Spinal cord (tissue), 9 donors: ENCODE measurements at regions not wholly inside any gene's neighbourhood (a gene's known extent, or its start where the extent isn't known, plus 50 kb on each side); places are given as distances from the start of the nearest gene placed in this dataset.
"Not testable (repeated sequence)": the region's sequence is repeated elsewhere in the genome, so short reads cannot be mapped to it uniquely, and the experiment has no call there.

Source experiments
- DNase-seq, 6 donors: peaks; one replicate each; pipeline versions ENCODE4 v3.0.0 to v3.0.0-alpha.2; 2013 to 2015; ENCODE audit warnings: low spot score in 6 of 6, low read depth in 4 of 6
- H3K27ac ChIP-seq: one replicate; pipeline ENCODE4 v1.5.1; 2013; ENCODE audit warnings: low read depth, low read length, control low read depth
- H3K27me3 ChIP-seq: one replicate; pipeline ENCODE4 v1.6.1; 2013; ENCODE audit warnings: low read length; ENCODE audit not compliant: control insufficient read depth, insufficient read depth
- H3K36me3 ChIP-seq: one replicate; pipeline ENCODE4 v1.6.1; 2013; ENCODE audit warnings: low read length; ENCODE audit not compliant: control insufficient read depth, insufficient read depth
- H3K4me1 ChIP-seq: one replicate; pipeline ENCODE4 v1.6.1; 2013; ENCODE audit warnings: low read length; ENCODE audit not compliant: control insufficient read depth, insufficient read depth
- H3K4me3 ChIP-seq: one replicate; pipeline ENCODE4 v1.5.1; 2013; ENCODE audit warnings: low read depth, low read length, control low read depth
- H3K9me3 ChIP-seq: one replicate; pipeline ENCODE4 v1.6.1; 2013; ENCODE audit warnings: low read length; ENCODE audit not compliant: control insufficient read depth, insufficient read depth
- WGBS: methylation state at CpG from one replicate; pipeline ENCODE4 v1.1.5; 2013; ENCODE audit warnings: missing lambda C conversion rate; ENCODE audit not compliant: insufficient coverage; 5-methylcytosine and 5-hydroxymethylcytosine counted together
- donor health status: healthy.

DNA sequence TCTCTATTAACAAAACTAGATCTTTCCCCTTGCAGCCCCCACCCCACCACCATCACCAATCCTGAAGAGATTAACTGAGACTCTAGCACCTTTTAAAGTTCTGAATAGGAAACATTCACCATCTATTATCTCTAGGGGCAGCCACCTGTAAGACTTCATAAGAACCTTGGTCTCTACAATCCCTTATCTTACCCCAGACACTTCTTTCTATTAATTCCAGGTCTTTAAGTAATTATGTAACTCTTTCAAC, 180.2 kb upstream of the FBXL17 start:
- no peak overlapping the region for H3K4me3 ChIP-seq

DNA sequence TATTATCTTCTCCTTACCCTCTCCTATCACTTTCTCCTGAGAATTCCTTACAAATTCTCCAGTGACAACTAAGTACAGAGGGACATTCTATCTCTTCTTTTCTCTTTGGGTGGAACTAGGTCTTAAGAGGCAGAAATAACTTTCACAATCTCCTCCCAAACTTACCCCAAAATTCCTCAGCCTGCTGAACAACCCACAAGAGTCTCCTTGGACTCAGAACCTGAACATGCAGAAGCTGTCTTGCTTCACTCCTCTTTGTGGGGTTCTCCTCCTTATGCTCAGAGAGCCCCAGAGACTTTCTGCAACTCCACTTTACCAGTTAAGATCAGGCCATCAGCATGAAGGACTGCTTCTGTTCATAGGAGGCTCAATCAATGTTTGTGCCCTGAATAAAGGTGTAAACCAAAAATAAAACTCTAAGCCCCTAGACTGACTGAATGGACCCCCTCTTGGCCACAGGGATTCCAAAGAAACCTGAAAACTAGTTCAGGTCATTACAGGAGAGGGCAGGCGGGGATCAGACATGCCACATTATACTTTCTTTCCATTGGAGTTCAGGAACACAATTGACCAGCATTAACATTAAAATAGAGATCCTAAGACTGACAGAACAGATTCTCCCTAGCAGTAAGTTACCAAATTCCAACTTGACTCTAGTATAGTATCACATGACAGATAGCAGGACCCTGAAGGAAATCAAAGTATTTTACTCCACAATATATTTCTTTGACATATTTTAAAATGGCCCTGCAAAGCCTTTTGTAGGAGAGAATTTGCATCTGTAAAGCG, 179.7 kb upstream of the FBXL17 start:
- Histone ChIP-seq H3K36me3 (no peaks in the 10 kb centered on the region), H3K27me3 (no peaks in the 10 kb centered on the region), H3K9me3 (no peaks in the 10 kb centered on the region), H3K27ac (no peak overlapping the region), H3K4me1 (no peaks in the 10 kb centered on the region), H3K4me3 (no peak overlapping the region)
- DNase-seq = no peak
- 25% methylated on average over 1 of the region's 2 CpGs for WGBS

More for the DNA sequence above, 180.2 kb upstream of the FBXL17 start:
- no peaks in the 10 kb centered on the region for H3K9me3 ChIP-seq
- DNase-seq = no peak
- no peaks in the 10 kb centered on the region for H3K4me1 ChIP-seq
- no peaks in the 10 kb centered on the region for H3K27me3 ChIP-seq
- no peak overlapping the region for H3K27ac ChIP-seq
- no peaks in the 10 kb centered on the region for H3K36me3 ChIP-seq

DNA sequence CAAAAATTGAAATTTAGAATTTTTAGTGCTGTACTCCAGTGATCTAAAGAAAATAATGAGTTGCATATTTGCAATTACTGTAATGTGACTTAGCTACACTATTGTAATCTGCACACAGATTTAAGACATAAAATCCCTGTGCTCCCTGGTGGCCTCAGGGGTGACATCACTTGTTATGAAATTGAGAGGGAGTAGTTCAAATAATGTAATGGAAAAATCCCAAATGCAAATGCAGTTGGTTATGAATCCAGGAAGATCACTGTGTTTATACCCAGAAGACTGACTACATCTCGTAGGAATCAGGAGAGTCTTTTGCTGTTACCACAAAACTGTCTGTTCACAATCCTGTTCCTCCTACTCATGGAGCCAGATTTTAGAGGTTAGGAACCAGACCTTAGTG, 178.7 kb upstream of the FBXL17 start:
- Histone ChIP-seq H3K27me3 (no peaks in the 10 kb centered on the region), H3K36me3 (no peaks in the 10 kb centered on the region), H3K4me1 (no peaks in the 10 kb centered on the region), H3K27ac (no peak overlapping the region), H3K9me3 (no peaks in the 10 kb centered on the region), H3K4me3 (no peak overlapping the region)
- no CpG with 5 or more reads among the region's 1 CpG for WGBS
- DNase-seq = peak in 1 of 6 donors; percentile 44

DNA sequence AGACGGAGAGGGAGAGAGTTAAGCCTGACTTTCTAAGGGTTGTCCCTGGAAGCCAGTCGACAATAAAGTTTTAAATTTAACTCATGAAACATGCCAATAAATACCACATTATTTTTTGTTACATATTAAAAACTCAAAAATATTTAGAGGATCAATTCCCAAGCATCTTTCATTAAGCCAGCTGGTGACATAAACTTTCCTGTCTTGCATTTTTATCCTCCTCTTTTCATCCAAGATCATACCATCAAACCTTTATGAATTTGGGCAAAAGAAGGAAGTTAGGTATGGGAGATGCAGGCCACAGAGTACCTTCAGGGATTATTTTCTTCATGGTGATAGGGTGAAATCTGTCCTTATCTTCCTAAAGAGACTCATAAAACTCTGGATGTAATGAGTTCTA, 178.3 kb upstream of the FBXL17 start:
- H3K36me3 ChIP-seq = no peaks in the 10 kb centered on the region
- H3K27ac ChIP-seq = no peak overlapping the region
- no peaks in the 10 kb centered on the region for H3K4me1 ChIP-seq
- no CpG with 5 or more reads among the region's 2 CpGs for WGBS
- no peaks in the 10 kb centered on the region for H3K9me3 ChIP-seq
- no peaks in the 10 kb centered on the region for H3K27me3 ChIP-seq
- DNase-seq = no peak
- H3K4me3 ChIP-seq = no peak overlapping the region

DNA sequence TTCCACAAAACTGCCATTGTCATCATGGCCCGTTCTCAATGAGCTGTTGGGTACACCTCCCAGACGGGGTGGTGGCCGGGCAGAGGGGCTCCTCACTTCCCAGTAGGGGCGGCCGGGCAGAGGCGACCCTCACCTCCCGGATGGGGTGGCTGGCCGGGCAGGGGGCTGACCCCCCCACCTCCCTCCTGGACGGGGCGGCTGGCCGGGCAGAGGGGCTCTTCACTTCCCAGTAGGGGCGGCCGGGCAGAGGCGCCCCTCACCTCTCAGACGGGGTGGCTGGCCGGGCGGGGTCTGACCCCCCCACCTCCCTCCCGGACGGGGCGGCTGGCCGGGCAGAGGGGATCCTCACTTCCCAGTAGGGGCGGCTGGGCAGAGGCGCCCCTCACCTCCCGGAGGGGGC, 176.9 kb upstream of the FBXL17 start:
- WGBS = 98% methylated on average over 5 of the region's 24 CpGs
- H3K27ac ChIP-seq, H3K9me3 ChIP-seq: not testable (repeated sequence)

DNA sequence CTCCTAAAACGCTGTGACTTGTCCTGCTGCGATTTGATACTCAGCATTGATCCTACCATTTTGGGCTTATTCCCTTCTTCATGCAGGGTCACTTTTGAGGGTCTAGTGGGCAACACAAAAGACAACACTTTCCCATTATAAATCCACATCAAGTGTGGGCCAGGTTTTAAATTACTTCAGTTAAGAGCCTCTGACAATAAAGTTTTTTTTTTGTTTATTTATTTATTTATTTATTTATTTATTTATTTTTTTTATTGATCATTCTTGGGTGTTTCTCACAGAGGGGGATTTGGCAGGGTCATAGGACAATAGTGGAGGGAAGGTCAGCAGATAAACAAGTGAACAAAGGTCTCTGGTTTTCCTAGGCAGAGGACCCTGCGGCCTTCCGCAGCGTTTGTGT, 176.2 kb upstream of the FBXL17 start:
- not testable (repeated sequence) for DNase-seq, H3K9me3 ChIP-seq, H3K4me1 ChIP-seq, H3K36me3 ChIP-seq, H3K27ac ChIP-seq, H3K4me3 ChIP-seq, H3K27me3 ChIP-seq
- WGBS = 93% methylated on average over 2 of the region's 5 CpGs

More for the DNA sequence above, 176.9 kb upstream of the FBXL17 start:
- H3K4me1 ChIP-seq, H3K36me3 ChIP-seq, H3K27me3 ChIP-seq, DNase-seq, H3K4me3 ChIP-seq: not testable (repeated sequence)

DNA sequence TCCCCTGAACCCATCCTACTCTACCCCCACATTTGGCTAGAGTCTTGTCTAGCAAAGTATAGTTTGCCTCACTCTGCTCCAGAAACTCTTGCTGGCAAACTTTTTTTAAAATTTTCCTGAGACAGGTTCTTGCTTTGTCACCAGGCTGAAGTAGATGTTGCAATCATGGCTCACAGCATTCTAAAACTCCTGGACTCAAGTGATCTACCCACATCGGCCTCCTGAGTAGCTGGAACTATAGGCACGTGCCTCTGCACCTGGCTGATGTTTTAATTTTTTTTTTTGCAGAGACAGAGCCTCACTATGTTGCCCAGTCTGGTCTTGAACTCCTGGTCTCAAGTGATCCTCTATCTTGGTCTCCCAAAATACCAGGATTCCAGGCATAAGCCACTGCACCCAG, 175.8 kb upstream of the FBXL17 start:
- Histone ChIP-seq H3K4me1 (no peaks in the 10 kb centered on the region), H3K27ac (no peak overlapping the region), H3K27me3 (no peaks in the 10 kb centered on the region), H3K36me3 (no peaks in the 10 kb centered on the region), H3K9me3 (no peaks in the 10 kb centered on the region), H3K4me3 (no peak overlapping the region)
- WGBS = 89% methylated on average over 1 of the region's 2 CpGs
- no peak for DNase-seq

DNA sequence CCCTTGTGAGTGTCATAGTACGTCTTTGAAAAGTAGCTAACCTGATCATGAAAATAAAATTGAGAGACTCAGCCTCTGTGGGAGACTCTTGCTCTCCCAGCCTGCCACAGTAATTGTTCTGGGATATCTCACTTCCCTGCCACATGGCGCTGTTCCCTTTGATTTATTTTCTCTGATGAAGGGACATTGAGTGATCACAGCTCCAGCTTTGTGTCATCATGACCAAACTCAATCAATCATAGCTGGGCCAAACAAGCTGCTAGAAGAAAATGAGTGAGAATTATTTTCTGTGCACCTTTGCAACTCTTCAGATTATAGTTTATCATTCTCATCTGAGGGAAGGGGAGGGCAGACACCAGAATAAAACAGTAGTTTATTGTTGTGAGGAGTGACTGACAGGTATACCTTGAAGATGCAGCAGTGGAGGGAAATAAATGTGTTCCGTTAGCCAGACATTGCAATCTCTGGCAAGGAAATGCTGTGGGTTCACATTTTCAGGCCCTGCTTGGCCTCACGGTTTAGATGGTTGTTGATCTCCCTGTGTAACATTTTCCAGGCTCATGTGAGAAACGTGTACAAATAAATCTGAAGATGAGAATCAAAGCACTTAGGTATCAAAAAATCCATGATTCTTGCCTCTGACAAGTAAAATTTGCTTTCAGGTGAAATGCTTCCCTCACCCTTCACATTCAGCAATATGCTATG, 174.7 kb upstream of the FBXL17 start:
- H3K27ac ChIP-seq = no peak overlapping the region
- peak in 1 of 6 donors; percentile 50 for DNase-seq
- WGBS = 80% methylated on average over 1 of the region's 5 CpGs
- H3K4me1 ChIP-seq = no peaks in the 10 kb centered on the region
- no peaks in the 10 kb centered on the region for H3K9me3 ChIP-seq
- no peaks in the 10 kb centered on the region for H3K36me3 ChIP-seq
- no peaks in the 10 kb centered on the region for H3K27me3 ChIP-seq
- no peak overlapping the region for H3K4me3 ChIP-seq

DNA sequence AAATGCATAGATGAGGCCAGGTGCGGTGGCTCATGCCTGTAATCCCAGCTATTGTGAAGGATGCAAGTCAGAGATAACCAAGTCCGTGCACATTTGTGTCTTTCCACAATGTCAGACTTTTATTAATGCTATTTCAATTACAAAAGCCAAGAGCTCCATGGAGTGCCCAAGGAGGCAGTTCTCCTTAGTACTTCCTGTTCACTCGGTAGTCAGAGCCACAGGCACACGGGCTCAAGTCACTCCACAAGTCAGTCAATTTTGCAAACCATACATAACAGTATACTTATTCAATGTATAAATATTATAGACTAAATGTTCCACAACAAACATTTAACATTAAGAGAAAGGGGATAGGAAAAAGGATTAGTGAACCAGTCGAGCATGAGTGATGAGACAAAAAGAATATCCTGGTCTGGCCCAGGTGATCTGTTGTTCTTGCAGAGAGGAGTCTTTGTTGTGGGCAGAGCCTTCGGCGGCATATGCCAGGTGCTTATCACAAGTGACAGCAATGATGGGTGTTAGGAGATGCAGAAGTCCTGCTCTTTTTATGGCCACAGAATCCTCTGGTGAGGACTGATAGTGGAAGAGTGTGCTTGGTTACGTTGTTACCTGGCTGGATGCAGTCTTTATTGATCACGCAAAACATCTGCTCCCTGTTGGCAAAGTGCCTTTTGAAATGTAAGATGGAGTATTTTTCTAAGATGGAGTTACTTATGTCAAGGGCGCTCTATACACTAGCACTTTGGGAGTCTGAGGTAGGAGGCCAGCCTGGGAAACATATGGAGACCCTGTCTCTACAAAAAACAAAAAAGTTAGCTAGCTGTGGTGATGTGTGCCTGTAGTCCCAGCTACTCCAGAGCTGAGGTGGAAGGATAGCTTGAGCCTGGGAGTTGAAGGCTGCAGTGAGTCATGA, 167.0 kb upstream of the FBXL17 start:
- no peak for DNase-seq
- H3K36me3 ChIP-seq = no peaks in the 10 kb centered on the region
- whole genome bisulfite sequencing = 86% methylated on average over 7 of the region's 10 CpGs
- H3K4me3 ChIP-seq = no peak overlapping the region
- H3K9me3 ChIP-seq = no peaks in the 10 kb centered on the region
- H3K27me3 ChIP-seq = no peaks in the 10 kb centered on the region
- H3K4me1 ChIP-seq = no peaks in the 10 kb centered on the region
- H3K27ac ChIP-seq = no peak overlapping the region
